ENCODE measurements at regions not wholly inside any gene's neighbourhood (a gene's known extent, or its start where the extent isn't known, plus 50 kb on each side); places are given as distances from the start of the nearest gene placed in this dataset.

GRCh38 chr14:101065696-101066694 is 162.5 kb upstream of the RTL1 start:
- TF ChIP-seq CTCF (IDR thresholded peaks at IDR 0.05; ENCODE audit: low read depth, low read length), result no peak
- in situ Hi-C loops (cut with HindIII; ENCODE audit: low sequenced_read_pairs), result no loop called here
- DNase-seq (ENCODE audit: low read depth, low spot score), result no peak
- no peak overlapping the region for H3K4me3 ChIP-seq (ENCODE audit: low read depth, low read length)

GRCh38 chr14:101066826-101067510 is 163.4 kb upstream of the RTL1 start:
- no peak for DNase-seq (ENCODE audit: low read depth, low spot score)
- in situ Hi-C loops (cut with HindIII; ENCODE audit: low sequenced_read_pairs), result no loop called here
- no peak for TF ChIP-seq CTCF (IDR thresholded peaks at IDR 0.05; ENCODE audit: low read depth, low read length)
- H3K4me3 ChIP-seq (ENCODE audit: low read depth, low read length), result no peak overlapping the region

DNA sequence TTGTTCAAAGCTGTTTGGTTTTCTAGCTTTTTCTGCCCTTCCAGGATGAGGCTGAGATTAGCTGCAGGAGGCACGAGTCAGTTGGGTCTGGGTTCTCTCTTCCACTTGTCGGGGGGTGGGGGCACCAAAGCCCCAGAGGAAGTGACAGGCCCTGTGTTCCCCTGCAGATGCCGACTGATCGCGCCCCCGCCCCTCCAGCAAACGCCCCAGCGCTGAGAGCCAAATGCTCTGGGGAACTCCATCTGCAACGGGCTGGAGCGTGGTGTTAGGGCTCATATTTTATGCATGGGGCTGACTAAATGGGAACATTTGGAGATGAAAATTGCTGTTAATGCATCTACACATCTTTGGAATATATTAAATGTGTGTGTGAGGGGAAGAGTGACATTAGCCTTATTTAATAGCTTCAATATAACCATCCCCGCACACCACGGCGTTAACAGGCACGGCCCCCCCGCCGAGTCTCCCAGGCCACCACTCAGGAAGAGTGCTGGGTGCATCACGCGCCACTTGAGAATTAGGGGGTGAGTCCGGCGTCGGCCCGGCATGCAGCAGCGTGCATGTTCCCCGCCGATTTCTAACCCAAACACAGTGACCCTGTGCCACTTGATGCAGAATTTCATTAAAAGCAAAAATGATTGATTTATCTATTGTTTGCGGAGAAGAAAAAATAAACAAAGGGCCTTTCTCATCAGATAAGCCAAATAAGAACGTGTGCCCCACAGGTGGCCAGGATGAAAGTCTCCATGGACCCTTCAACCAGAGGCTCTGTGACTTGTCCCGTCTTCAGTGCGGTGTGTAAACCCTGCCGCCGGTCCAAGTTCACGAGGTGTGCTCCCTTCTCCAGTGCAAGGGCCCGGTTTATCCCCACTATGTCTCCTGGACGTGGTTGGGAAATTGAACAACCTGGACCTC is 165.0 kb upstream of the RTL1 start:
- no peak for DNase-seq (ENCODE audit: low read depth, low spot score)
- in situ Hi-C loops (cut with HindIII; ENCODE audit: low sequenced_read_pairs), result no loop called here
- H3K4me3 ChIP-seq (ENCODE audit: low read depth, low read length), result no peak overlapping the region
- TF ChIP-seq CTCF (IDR thresholded peaks at IDR 0.05; ENCODE audit: low read depth, low read length), result no peak

DNA sequence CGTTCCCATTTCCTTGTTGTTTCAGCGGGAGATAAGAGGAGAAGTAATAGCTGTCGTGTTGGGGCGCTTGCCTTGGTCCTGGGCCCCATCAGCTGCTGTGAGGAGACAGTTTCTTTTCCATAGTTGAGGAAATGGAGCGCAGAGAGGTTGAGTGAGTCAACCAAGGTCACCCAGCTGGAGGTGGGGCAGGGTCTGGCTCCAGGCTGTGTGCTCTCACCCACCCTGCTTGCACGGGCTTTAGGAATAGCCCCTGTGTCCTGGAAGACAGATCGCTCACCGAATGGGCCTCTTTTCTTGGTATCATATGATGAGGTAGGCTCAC is 165.7 kb upstream of the RTL1 start:
- no peak for TF ChIP-seq CTCF (IDR thresholded peaks at IDR 0.05; ENCODE audit: low read depth, low read length)
- no peak overlapping the region for H3K4me3 ChIP-seq (ENCODE audit: low read depth, low read length)
- in situ Hi-C loops (cut with HindIII; ENCODE audit: low sequenced_read_pairs), result no loop called here
- DNase-seq (ENCODE audit: low read depth, low spot score), result no peak

- no peak overlapping the region for H3K4me3 ChIP-seq (ENCODE audit: low read depth, low read length)
- no peak for TF ChIP-seq CTCF (IDR thresholded peaks at IDR 0.05; ENCODE audit: low read depth, low read length)
- in situ Hi-C loops (cut with HindIII; ENCODE audit: low sequenced_read_pairs), result no loop called here
- DNase-seq (ENCODE audit: low read depth, low spot score), result no peak
Observed at GRCh38 chr14:101069666-101070362, 166.3 kb upstream of the RTL1 start.

All from astrocyte of the spinal cord (primary cell).